ENCODE measurements at regions not wholly inside any gene's neighbourhood (a gene's known extent, or its start where the extent isn't known, plus 50 kb on each side); places are given as distances from the start of the nearest gene placed in this dataset.

- TF ChIP-seq POLR2AphosphoS5 (IDR thresholded peaks at IDR 0.05; ENCODE audit: borderline replicate concordance, low read depth, low read length) (no peak), EZH2 (IDR thresholded peaks at IDR 0.05) (no peak)
These were observed 176.6 kb downstream of the ALG10 start for GRCh38 chr12:34198924-34199323.
